ENCODE measurements at regions not wholly inside any gene's neighbourhood (a gene's known extent, or its start where the extent isn't known, plus 50 kb on each side); places are given as distances from the start of the nearest gene placed in this dataset.

GRCh38 chr2:47303341-47304148, 65.6 kb upstream of the EPCAM start:
- DNase-seq (ENCODE audit: insufficient read length), result no peak
- FAIRE-seq, result peak; percentile 14
- TF ChIP-seq TAF1 (IDR thresholded peaks at IDR 0.05; ENCODE audit: borderline replicate concordance, low read depth, low read length) (no peak), POLR2AphosphoS5 (IDR thresholded peaks at IDR 0.05; ENCODE audit: low read depth, low read length) (no peak), POLR2A (IDR thresholded peaks at IDR 0.05; ENCODE audit: low read depth, low read length) (no peak)

- TF ChIP-seq POLR2AphosphoS5 (IDR thresholded peaks at IDR 0.05; ENCODE audit: low read depth, low read length), result no peak
- no peak for TF ChIP-seq POLR2A (IDR thresholded peaks at IDR 0.05; ENCODE audit: low read depth, low read length)
- TF ChIP-seq TAF1 (IDR thresholded peaks at IDR 0.05; ENCODE audit: borderline replicate concordance, low read depth, low read length), result no peak
- FAIRE-seq, result no peak
- no peak for DNase-seq (ENCODE audit: insufficient read length)
These were observed 66.8 kb upstream of the EPCAM start for GRCh38 chr2:47302308-47302707.

- no peak for FAIRE-seq
These were observed 67.4 kb upstream of the EPCAM start for GRCh38 chr2:47301731-47302130.

GRCh38 chr2:47301277-47301618, 67.9 kb upstream of the EPCAM start:
- TF ChIP-seq POLR2A (IDR thresholded peaks at IDR 0.05; ENCODE audit: low read depth, low read length) (no peak), POLR2AphosphoS5 (IDR thresholded peaks at IDR 0.05; ENCODE audit: low read depth, low read length) (no peak), TAF1 (IDR thresholded peaks at IDR 0.05; ENCODE audit: borderline replicate concordance, low read depth, low read length) (no peak)
- peak; percentile 81 for FAIRE-seq
- DNase-seq (ENCODE audit: insufficient read length), result no peak

More at GRCh38 chr2:47301731-47302130, 67.4 kb upstream of the EPCAM start:
- no peak for DNase-seq (ENCODE audit: insufficient read length)
- no peak for TF ChIP-seq POLR2A (IDR thresholded peaks at IDR 0.05; ENCODE audit: low read depth, low read length)
- TF ChIP-seq POLR2AphosphoS5 (IDR thresholded peaks at IDR 0.05; ENCODE audit: low read depth, low read length), result no peak
- no peak for TF ChIP-seq TAF1 (IDR thresholded peaks at IDR 0.05; ENCODE audit: borderline replicate concordance, low read depth, low read length)

GRCh38 chr2:47300609-47301276, 68.4 kb upstream of the EPCAM start:
- TF ChIP-seq POLR2A (IDR thresholded peaks at IDR 0.05; ENCODE audit: low read depth, low read length) (no peak), POLR2AphosphoS5 (IDR thresholded peaks at IDR 0.05; ENCODE audit: low read depth, low read length) (no peak), TAF1 (IDR thresholded peaks at IDR 0.05; ENCODE audit: borderline replicate concordance, low read depth, low read length) (no peak)
- DNase-seq (ENCODE audit: insufficient read length) (no peak), FAIRE-seq (peak; percentile 70)

- TF ChIP-seq TAF1 (IDR thresholded peaks at IDR 0.05; ENCODE audit: borderline replicate concordance, low read depth, low read length) (no peak), POLR2A (IDR thresholded peaks at IDR 0.05; ENCODE audit: low read depth, low read length) (no peak), POLR2AphosphoS5 (IDR thresholded peaks at IDR 0.05; ENCODE audit: low read depth, low read length) (no peak)
- DNase-seq (ENCODE audit: insufficient read length) (no peak), FAIRE-seq (no peak)
These were observed 69.0 kb upstream of the EPCAM start for GRCh38 chr2:47300081-47300480.

- no peak for DNase-seq (ENCODE audit: insufficient read length)
- TF ChIP-seq POLR2A (IDR thresholded peaks at IDR 0.05; ENCODE audit: low read depth, low read length), result no peak
- no peak for FAIRE-seq
These were observed 69.6 kb upstream of the EPCAM start for GRCh38 chr2:47299555-47299954.

GRCh38 chr2:47298771-47299170, 70.3 kb upstream of the EPCAM start:
- TF ChIP-seq POLR2A (IDR thresholded peaks at IDR 0.05; ENCODE audit: low read depth, low read length) (no peak), POLR2AphosphoS5 (IDR thresholded peaks at IDR 0.05; ENCODE audit: low read depth, low read length) (no peak), TAF1 (IDR thresholded peaks at IDR 0.05; ENCODE audit: borderline replicate concordance, low read depth, low read length) (no peak)
- DNase-seq (ENCODE audit: insufficient read length), result no peak
- FAIRE-seq, result no peak

- FAIRE-seq (no peak), DNase-seq (ENCODE audit: insufficient read length) (no peak)
- no peak for TF ChIP-seq POLR2A (IDR thresholded peaks at IDR 0.05; ENCODE audit: low read depth, low read length)
- TF ChIP-seq TAF1 (IDR thresholded peaks at IDR 0.05; ENCODE audit: borderline replicate concordance, low read depth, low read length), result no peak
- no peak for TF ChIP-seq POLR2AphosphoS5 (IDR thresholded peaks at IDR 0.05; ENCODE audit: low read depth, low read length)
These were observed 71.2 kb upstream of the EPCAM start for GRCh38 chr2:47297767-47298425.

- FAIRE-seq (no peak), DNase-seq (ENCODE audit: insufficient read length) (no peak)
- TF ChIP-seq POLR2A (IDR thresholded peaks at IDR 0.05; ENCODE audit: low read depth, low read length), result no peak
- no peak for TF ChIP-seq POLR2AphosphoS5 (IDR thresholded peaks at IDR 0.05; ENCODE audit: low read depth, low read length)
- TF ChIP-seq TAF1 (IDR thresholded peaks at IDR 0.05; ENCODE audit: borderline replicate concordance, low read depth, low read length), result no peak
These were observed 73.0 kb upstream of the EPCAM start for GRCh38 chr2:47295981-47296635.

All from GM12892 (cell line).